ENCODE measurements at regions not wholly inside any gene's neighbourhood (a gene's known extent, or its start where the extent isn't known, plus 50 kb on each side); places are given as distances from the start of the nearest gene placed in this dataset.

DNA sequence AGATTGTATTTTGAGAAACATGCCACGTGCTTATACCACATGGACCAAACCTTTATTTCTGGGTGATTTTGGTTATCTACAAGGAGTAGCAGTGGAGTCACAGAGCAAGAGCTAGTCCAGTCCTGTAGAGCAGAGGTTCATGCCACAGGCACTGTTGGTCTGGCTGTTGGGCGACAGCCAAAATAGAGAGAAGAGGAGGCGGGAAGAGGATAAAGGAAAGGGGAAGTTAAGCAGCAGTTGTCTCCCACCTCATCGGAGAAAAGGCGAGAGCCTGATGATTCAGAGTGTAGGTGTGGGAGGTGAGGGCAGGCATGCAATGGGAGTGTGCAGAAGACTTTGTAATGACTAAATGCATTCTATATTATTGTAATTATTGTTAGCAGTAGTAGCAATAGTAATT lies 237.5 kb upstream of the ROPN1 start:
- Histone ChIP-seq H3K4me3 (ENCODE audit: insufficient read depth, low read length) (no peak overlapping the region), H3K79me2 (ENCODE audit: insufficient read depth, low read length) (no peaks in the 10 kb centered on the region), H4K20me1 (ENCODE audit: insufficient read depth, low read length) (no peaks in the 10 kb centered on the region), H3K4me2 (ENCODE audit: insufficient read depth, low read length) (no peak overlapping the region), H3K36me3 (ENCODE audit: insufficient read depth, low read length) (no peaks in the 10 kb centered on the region), H3K9me3 (ENCODE audit: low read depth, low read length) (peaks cover 3% of the 10 kb centered on the region), H2AFZ (ENCODE audit: low read length) (no peak overlapping the region), H3K4me1 (ENCODE audit: insufficient read depth, low read length) (no peaks in the 10 kb centered on the region), H3K27ac (ENCODE audit: low read depth, low read length) (no peak overlapping the region), H3K27me3 (ENCODE audit: insufficient read depth, low read length) (peaks cover 33% of the 10 kb centered on the region)
- no peak for DNase-seq (ENCODE audit: insufficient read length, low spot score, missing footprints)
- TF ChIP-seq, protein P1, sequence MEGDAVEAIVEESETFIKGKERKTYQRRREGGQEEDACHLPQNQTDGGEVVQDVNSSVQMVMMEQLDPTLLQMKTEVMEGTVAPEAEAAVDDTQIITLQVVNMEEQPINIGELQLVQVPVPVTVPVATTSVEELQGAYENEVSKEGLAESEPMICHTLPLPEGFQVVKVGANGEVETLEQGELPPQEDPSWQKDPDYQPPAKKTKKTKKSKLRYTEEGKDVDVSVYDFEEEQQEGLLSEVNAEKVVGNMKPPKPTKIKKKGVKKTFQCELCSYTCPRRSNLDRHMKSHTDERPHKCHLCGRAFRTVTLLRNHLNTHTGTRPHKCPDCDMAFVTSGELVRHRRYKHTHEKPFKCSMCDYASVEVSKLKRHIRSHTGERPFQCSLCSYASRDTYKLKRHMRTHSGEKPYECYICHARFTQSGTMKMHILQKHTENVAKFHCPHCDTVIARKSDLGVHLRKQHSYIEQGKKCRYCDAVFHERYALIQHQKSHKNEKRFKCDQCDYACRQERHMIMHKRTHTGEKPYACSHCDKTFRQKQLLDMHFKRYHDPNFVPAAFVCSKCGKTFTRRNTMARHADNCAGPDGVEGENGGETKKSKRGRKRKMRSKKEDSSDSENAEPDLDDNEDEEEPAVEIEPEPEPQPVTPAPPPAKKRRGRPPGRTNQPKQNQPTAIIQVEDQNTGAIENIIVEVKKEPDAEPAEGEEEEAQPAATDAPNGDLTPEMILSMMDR (IDR thresholded peaks at IDR 0.05; ENCODE audit: extremely low read depth, low read depth, low read length), result no peak

DNA sequence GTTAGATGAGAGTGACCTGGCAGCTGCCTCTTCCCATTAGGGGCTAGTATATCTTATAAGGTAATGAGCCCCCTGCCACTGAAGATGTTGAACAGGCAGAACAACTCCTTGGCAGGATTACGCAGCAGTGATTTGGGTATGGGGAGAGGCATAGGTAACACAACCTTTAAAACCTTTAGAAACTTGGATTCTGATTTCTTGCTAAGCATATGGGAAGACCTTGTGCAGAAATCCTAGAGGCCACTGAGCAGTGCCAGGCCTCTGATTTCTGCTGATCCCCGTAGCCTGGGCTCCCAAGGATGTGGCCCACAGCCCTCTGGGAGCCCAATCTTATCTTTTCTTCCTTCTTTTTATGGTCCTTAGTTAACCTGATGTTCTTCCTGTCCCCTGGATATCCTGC lies 237.9 kb upstream of the ROPN1 start:
- H3K4me1 ChIP-seq (ENCODE audit: insufficient read depth, low read length), result no peaks in the 10 kb centered on the region
- no peaks in the 10 kb centered on the region for H4K20me1 ChIP-seq (ENCODE audit: insufficient read depth, low read length)
- TF ChIP-seq, protein P1 (IDR thresholded peaks at IDR 0.05; ENCODE audit: extremely low read depth, low read depth, low read length), result no peak
- H3K36me3 ChIP-seq (ENCODE audit: insufficient read depth, low read length), result no peaks in the 10 kb centered on the region
- H3K27ac ChIP-seq (ENCODE audit: low read depth, low read length), result no peak overlapping the region
- peaks cover 33% of the 10 kb centered on the region for H3K27me3 ChIP-seq (ENCODE audit: insufficient read depth, low read length)
- no peak overlapping the region for H3K4me2 ChIP-seq (ENCODE audit: insufficient read depth, low read length)
- DNase-seq (ENCODE audit: insufficient read length, low spot score, missing footprints), result no peak
- H3K79me2 ChIP-seq (ENCODE audit: insufficient read depth, low read length), result no peaks in the 10 kb centered on the region
- peaks cover 3% of the 10 kb centered on the region for H3K9me3 ChIP-seq (ENCODE audit: low read depth, low read length)
- no peak overlapping the region for H3K4me3 ChIP-seq (ENCODE audit: insufficient read depth, low read length)
- H2AFZ ChIP-seq (ENCODE audit: low read length), result no peak overlapping the region

DNA sequence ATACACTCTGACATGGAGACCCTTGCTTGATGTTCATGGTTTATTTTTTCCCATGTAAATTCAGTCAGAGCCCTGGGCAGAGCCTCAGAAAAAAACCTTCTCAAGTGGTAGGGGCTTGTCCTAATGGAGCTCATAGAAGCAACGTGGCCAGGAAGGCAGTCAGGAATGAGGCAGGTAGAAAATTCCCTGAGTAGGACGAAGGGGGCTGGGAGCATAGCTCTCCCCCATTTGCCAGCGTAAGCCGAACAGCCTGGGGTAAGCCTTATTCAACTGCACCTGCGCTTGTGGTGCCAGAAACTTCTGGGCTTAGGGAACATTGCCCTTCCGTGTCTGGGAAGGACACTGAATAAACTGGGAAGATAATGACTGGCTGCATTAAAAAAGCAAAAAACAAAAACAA lies 238.5 kb upstream of the ROPN1 start:
- Histone ChIP-seq H3K36me3 (ENCODE audit: insufficient read depth, low read length) (no peaks in the 10 kb centered on the region), H3K27ac (ENCODE audit: low read depth, low read length) (no peak overlapping the region), H3K27me3 (ENCODE audit: insufficient read depth, low read length) (peaks cover 35% of the 10 kb centered on the region), H2AFZ (ENCODE audit: low read length) (no peak overlapping the region), H3K4me2 (ENCODE audit: insufficient read depth, low read length) (no peak overlapping the region), H3K9me3 (ENCODE audit: low read depth, low read length) (peaks cover 3% of the 10 kb centered on the region), H3K4me3 (ENCODE audit: insufficient read depth, low read length) (no peak overlapping the region), H3K4me1 (ENCODE audit: insufficient read depth, low read length) (no peaks in the 10 kb centered on the region), H3K79me2 (ENCODE audit: insufficient read depth, low read length) (no peaks in the 10 kb centered on the region), H4K20me1 (ENCODE audit: insufficient read depth, low read length) (no peaks in the 10 kb centered on the region)
- TF ChIP-seq, protein P1 (IDR thresholded peaks at IDR 0.05; ENCODE audit: extremely low read depth, low read depth, low read length), result no peak
- no peak for DNase-seq (ENCODE audit: insufficient read length, low spot score, missing footprints)

DNA sequence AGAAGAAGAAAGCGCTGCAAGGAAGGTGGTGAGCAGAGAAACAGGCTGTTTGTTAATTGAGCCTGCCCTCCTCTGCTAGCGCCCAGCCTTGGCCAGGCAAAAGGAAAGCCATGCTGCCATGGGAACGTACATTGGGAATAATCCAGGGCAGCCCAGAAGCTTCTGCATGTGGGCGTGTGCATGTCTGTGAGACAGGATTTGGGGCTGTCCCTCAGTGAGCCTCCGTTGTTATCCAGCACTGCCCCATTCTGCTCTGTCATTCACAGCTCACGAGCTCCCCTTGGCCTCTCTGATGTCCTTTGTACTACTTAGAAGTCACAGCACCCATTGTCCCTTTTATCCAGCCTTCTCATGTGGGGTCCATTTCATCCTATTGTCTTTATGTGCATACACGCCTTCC lies 239.1 kb upstream of the ROPN1 start:
- H3K4me3 ChIP-seq (ENCODE audit: insufficient read depth, low read length), result no peak overlapping the region
- H3K27ac ChIP-seq (ENCODE audit: low read depth, low read length), result no peak overlapping the region
- no peaks in the 10 kb centered on the region for H3K79me2 ChIP-seq (ENCODE audit: insufficient read depth, low read length)
- no peak overlapping the region for H2AFZ ChIP-seq (ENCODE audit: low read length)
- TF ChIP-seq, protein P1 (IDR thresholded peaks at IDR 0.05; ENCODE audit: extremely low read depth, low read depth, low read length), result no peak
- H3K9me3 ChIP-seq (ENCODE audit: low read depth, low read length), result peaks cover 3% of the 10 kb centered on the region
- H3K36me3 ChIP-seq (ENCODE audit: insufficient read depth, low read length), result no peaks in the 10 kb centered on the region
- no peak for DNase-seq (ENCODE audit: insufficient read length, low spot score, missing footprints)
- peaks cover 41% of the 10 kb centered on the region for H3K27me3 ChIP-seq (ENCODE audit: insufficient read depth, low read length)
- H3K4me1 ChIP-seq (ENCODE audit: insufficient read depth, low read length), result no peaks in the 10 kb centered on the region
- no peak overlapping the region for H3K4me2 ChIP-seq (ENCODE audit: insufficient read depth, low read length)
- H4K20me1 ChIP-seq (ENCODE audit: insufficient read depth, low read length), result no peaks in the 10 kb centered on the region
